Keratinocyte (primary cell): ENCODE measurements at regions not wholly inside any gene's neighbourhood (a gene's known extent, or its start where the extent isn't known, plus 50 kb on each side); places are given as distances from the start of the nearest gene placed in this dataset.

Experiments used
- DNase-seq: peaks from one replicate; pipeline ENCODE4 v3.0.0-alpha.2; 2011; ENCODE audit warnings: low read depth, missing footprints, low spot score
- FAIRE-seq: peaks from 2 replicates; lab custom pipeline; 2011; peaks lifted over from hg19 to GRCh38; lab: Jason Lieb, UNC
- H2AFZ ChIP-seq: 2 replicates; pipeline ENCODE4 v1.6.0; 2012; ENCODE audit warnings: low read length, control low read depth, inconsistent platforms; ENCODE audit not compliant: control insufficient read depth
- H3K27ac ChIP-seq: 2 replicates; pipeline ENCODE4 v1.5.1; 2011; ENCODE audit warnings: low read length; ENCODE audit not compliant: control insufficient read depth, insufficient read depth
- H3K27me3 ChIP-seq: 3 replicates; pipeline ENCODE4 v1.6.0; 2011; ENCODE audit warnings: low read length; ENCODE audit not compliant: control insufficient read depth, insufficient read depth; ENCODE audit errors: extremely low read depth
- H3K36me3 ChIP-seq, 2 experiments: 2 replicates in 1 of 2; 3 replicates in 1 of 2; pipeline ENCODE4 v1.5.1; 2011; ENCODE audit warnings: low read length in 2 of 2, mild to moderate bottlenecking in 1 of 2; ENCODE audit not compliant: control insufficient read depth in 2 of 2, insufficient read depth in 2 of 2; ENCODE audit errors: extremely low read depth in 1 of 2
- H3K4me1 ChIP-seq: 3 replicates; pipeline ENCODE4 v1.5.1; 2011; ENCODE audit warnings: low read length; ENCODE audit not compliant: control insufficient read depth, insufficient read depth; ENCODE audit errors: extremely low read depth
- H3K4me2 ChIP-seq: 3 replicates; pipeline ENCODE4 v1.6.0; 2011; ENCODE audit warnings: low read depth, low read length; ENCODE audit not compliant: control insufficient read depth, insufficient read depth; ENCODE audit errors: extremely low read depth
- H3K4me3 ChIP-seq, 3 experiments: fragments of 200-600 bp in 1 of 3; sonication (generic) in 1 of 3; 2 replicates in 2 of 3; 3 replicates in 1 of 3; pipeline ENCODE4 v1.5.1; 2011 to 2016; ENCODE audit warnings: low read length in 3 of 3, mild to moderate bottlenecking in 3 of 3, control low read depth in 2 of 3, inconsistent platforms in 1 of 3, low read depth in 1 of 3, mixed read lengths in 1 of 3, mixed run types in 1 of 3, moderate library complexity in 1 of 3; ENCODE audit not compliant: control insufficient read depth in 2 of 3, insufficient read depth in 2 of 3; ENCODE audit errors: extremely low read depth in 1 of 3
- H3K79me2 ChIP-seq: 2 replicates; pipeline ENCODE4 v1.6.0; 2012; ENCODE audit warnings: low read length; ENCODE audit not compliant: control insufficient read depth, insufficient read depth
- H3K9ac ChIP-seq: 3 replicates; pipeline ENCODE4 v1.6.0; 2011; ENCODE audit warnings: low read length; ENCODE audit not compliant: control insufficient read depth, insufficient read depth; ENCODE audit errors: extremely low read depth
- H3K9me1 ChIP-seq: 3 replicates; pipeline ENCODE4 v1.6.0; 2011; ENCODE audit warnings: low read length; ENCODE audit not compliant: control insufficient read depth, insufficient read depth; ENCODE audit errors: extremely low read depth
- H3K9me3 ChIP-seq: 2 replicates; pipeline ENCODE4 v1.5.1; 2012; ENCODE audit warnings: low read depth, low read length; ENCODE audit not compliant: control insufficient read depth
- H4K20me1 ChIP-seq: 3 replicates; pipeline ENCODE4 v1.6.0; 2011; ENCODE audit warnings: low read length; ENCODE audit not compliant: control insufficient read depth, insufficient read depth; ENCODE audit errors: extremely low read depth
- EZH2 ChIP-seq: IDR thresholded peaks from one replicate; pipeline ENCODE4 v1.6.1; 2012; ENCODE audit warnings: inconsistent platforms, mild to moderate bottlenecking, low read length, moderate library complexity
- dilution Hi-C: fragments of 300-500 bp; cut with MboI; formaldehyde crosslinking; loops from one replicate; pipeline ENCODE4 v1.7.0; 2020; ENCODE audit warnings: low sequenced_read_pairs; ENCODE audit not compliant: extremely low pct_ligation_motif_present
- TF ChIP-seq, protein P1 (sequence below), 3 experiments: IDR thresholded peaks in 1 of 3; conservative IDR thresholded peaks in 1 of 3; optimal IDR thresholded peaks in 1 of 3; 2 replicates in 2 of 3; 3 replicates in 1 of 3; pipeline versions ENCODE3 to v1.5.1; 2011; ENCODE audit warnings: low read length in 3 of 3, mild to moderate bottlenecking in 3 of 3, moderate library complexity in 2 of 3, control low read depth in 1 of 3, inconsistent platforms in 1 of 3; ENCODE audit not compliant: insufficient read depth in 2 of 3; ENCODE audit errors: extremely low read depth in 1 of 3

DNA sequence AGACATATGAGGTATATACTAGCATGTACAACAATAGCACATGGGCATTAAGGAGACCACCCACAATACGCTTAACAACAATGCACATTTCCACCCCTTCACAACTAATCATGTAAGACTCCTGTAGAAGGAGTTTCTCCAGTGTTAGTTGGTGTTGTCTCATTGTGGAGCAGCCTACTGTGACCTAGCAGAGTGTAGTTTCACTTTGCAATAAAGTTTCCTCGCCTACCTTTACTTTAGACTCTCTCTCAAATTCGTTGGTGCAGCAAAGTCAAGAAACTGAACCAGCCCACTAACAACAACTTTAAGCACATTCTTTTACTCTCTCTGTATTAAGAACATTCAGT, 863.6 kb downstream of the FAM181B start:
- Histone ChIP-seq H3K27me3 (no peaks in the 10 kb centered on the region), H4K20me1 (no peaks in the 10 kb centered on the region), H3K9me1 (no peaks in the 10 kb centered on the region), H2AFZ (no peak overlapping the region), H3K4me2 (no peak overlapping the region), H3K9me3 (no peaks in the 10 kb centered on the region), H3K79me2 (no peaks in the 10 kb centered on the region), H3K9ac (no peak overlapping the region), H3K4me1 (peaks cover 3% of the 10 kb centered on the region), H3K4me3 (no peak overlapping the region), H3K36me3 (no peaks in the 10 kb centered on the region), H3K27ac (no peak overlapping the region)
- FAIRE-seq (no peak), DNase-seq (no peak)
- TF ChIP-seq, protein P1, sequence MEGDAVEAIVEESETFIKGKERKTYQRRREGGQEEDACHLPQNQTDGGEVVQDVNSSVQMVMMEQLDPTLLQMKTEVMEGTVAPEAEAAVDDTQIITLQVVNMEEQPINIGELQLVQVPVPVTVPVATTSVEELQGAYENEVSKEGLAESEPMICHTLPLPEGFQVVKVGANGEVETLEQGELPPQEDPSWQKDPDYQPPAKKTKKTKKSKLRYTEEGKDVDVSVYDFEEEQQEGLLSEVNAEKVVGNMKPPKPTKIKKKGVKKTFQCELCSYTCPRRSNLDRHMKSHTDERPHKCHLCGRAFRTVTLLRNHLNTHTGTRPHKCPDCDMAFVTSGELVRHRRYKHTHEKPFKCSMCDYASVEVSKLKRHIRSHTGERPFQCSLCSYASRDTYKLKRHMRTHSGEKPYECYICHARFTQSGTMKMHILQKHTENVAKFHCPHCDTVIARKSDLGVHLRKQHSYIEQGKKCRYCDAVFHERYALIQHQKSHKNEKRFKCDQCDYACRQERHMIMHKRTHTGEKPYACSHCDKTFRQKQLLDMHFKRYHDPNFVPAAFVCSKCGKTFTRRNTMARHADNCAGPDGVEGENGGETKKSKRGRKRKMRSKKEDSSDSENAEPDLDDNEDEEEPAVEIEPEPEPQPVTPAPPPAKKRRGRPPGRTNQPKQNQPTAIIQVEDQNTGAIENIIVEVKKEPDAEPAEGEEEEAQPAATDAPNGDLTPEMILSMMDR (optimal IDR thresholded peaks at IDR 0.05 in 1 of 3, IDR thresholded peaks at IDR 0.05 in 1 of 3, conservative IDR thresholded peaks at IDR 0.05 in 1 of 3; ENCODE audit: extremely low read depth in 1 of 3, insufficient read depth in 2 of 3, low read length in 3 of 3), result no peak
- TF ChIP-seq EZH2, result no peak
- dilution Hi-C loops, result no loop called here

DNA sequence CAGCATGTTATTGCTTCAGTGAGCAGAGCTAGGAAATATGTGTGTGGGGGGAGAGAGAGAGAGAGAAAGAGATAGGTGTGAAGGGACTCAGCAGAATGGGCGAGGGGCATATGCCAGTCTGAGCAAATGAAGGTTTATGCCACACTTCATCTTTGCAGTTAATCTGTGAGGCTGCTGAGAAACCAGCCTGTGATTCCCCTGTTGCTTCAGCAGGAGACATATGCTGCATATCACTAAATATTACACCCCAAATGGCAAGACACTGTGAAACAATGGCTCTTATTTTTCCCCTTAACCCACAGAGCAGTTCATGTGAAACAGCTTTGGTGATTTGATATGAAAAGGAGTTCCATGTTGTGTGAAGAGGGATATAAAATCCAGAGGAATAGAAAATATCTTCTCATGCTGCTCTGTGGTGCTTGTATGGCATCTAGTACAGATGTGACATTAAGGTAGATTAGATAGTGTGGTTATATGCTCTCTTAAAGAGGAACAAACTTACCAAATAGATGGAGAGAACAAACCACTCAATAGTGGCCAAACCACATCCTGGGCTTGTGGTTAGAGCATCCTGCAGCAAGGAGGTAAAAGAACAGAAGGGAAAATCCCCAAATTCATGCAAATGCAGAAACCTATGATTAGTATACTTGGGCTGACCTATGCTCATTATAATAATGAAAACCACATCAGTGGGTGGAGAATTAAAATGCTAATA, 864.2 kb downstream of the FAM181B start:
- H3K27ac ChIP-seq, result no peak overlapping the region
- H3K9me3 ChIP-seq, result no peaks in the 10 kb centered on the region
- no peaks in the 10 kb centered on the region for H3K36me3 ChIP-seq
- peak; percentile 2 for DNase-seq
- H3K9me1 ChIP-seq, result no peaks in the 10 kb centered on the region
- TF ChIP-seq, protein P1 (optimal IDR thresholded peaks at IDR 0.05 in 1 of 3, IDR thresholded peaks at IDR 0.05 in 1 of 3, conservative IDR thresholded peaks at IDR 0.05 in 1 of 3; ENCODE audit: extremely low read depth in 1 of 3, insufficient read depth in 2 of 3, low read length in 3 of 3), result no peak
- TF ChIP-seq EZH2, result no peak
- no peaks in the 10 kb centered on the region for H3K79me2 ChIP-seq
- no peak overlapping the region for H2AFZ ChIP-seq
- no peaks in the 10 kb centered on the region for H3K27me3 ChIP-seq
- no peak overlapping the region for H3K4me3 ChIP-seq
- no peak overlapping the region for H3K9ac ChIP-seq
- no peak overlapping the region for H3K4me2 ChIP-seq
- dilution Hi-C loops, result no loop called here
- H4K20me1 ChIP-seq, result no peaks in the 10 kb centered on the region
- H3K4me1 ChIP-seq, result peaks cover 3% of the 10 kb centered on the region
- FAIRE-seq, result no peak
